Epithelial cell of proximal tubule (primary cell): ENCODE measurements at regions not wholly inside any gene's neighbourhood (a gene's known extent, or its start where the extent isn't known, plus 50 kb on each side); places are given as distances from the start of the nearest gene placed in this dataset.

Source experiments
- DNase-seq: peaks from one replicate; pipeline ENCODE4 v3.0.0-alpha.2; 2011; ENCODE audit warnings: low read depth
- H3K4me3 ChIP-seq: 2 replicates; pipeline ENCODE4 v1.5.1; 2011; ENCODE audit warnings: low read depth, mild to moderate bottlenecking, low read length
- CTCF ChIP-seq: conservative IDR thresholded peaks from 2 replicates; pipeline ENCODE4 v1.5.1; 2012; ENCODE audit warnings: low read depth, mild to moderate bottlenecking, low read length

GRCh38 chr3:139770577-139770976 is 92.8 kb upstream of the NMNAT3 start:
- TF ChIP-seq CTCF = no peak
- no peak overlapping the region for H3K4me3 ChIP-seq
- no peak for DNase-seq

- DNase-seq = no peak
- TF ChIP-seq CTCF = no peak
- no peak overlapping the region for H3K4me3 ChIP-seq
Observed at GRCh38 chr3:139769796-139770195, 92.0 kb upstream of the NMNAT3 start.

GRCh38 chr3:139764936-139765335 is 87.2 kb upstream of the NMNAT3 start:
- TF ChIP-seq CTCF = no peak
- H3K4me3 ChIP-seq = no peak overlapping the region
- DNase-seq = peak; percentile 99

GRCh38 chr3:139764069-139764905 is 86.5 kb upstream of the NMNAT3 start:
- TF ChIP-seq CTCF = no peak
- no peak for DNase-seq
- H3K4me3 ChIP-seq = no peak overlapping the region

GRCh38 chr3:139762302-139762701 is 84.5 kb upstream of the NMNAT3 start:
- DNase-seq = no peak
- no peak for TF ChIP-seq CTCF
- H3K4me3 ChIP-seq = no peak overlapping the region

- DNase-seq = no peak
- no peak for TF ChIP-seq CTCF
Observed at GRCh38 chr3:139759470-139759869, 81.7 kb upstream of the NMNAT3 start.

GRCh38 chr3:139758654-139759291 is 81.0 kb upstream of the NMNAT3 start:
- peak; percentile 93 for DNase-seq

More at GRCh38 chr3:139759470-139759869, 81.7 kb upstream of the NMNAT3 start:
- H3K4me3 ChIP-seq = no peak overlapping the region

More at GRCh38 chr3:139758654-139759291, 81.0 kb upstream of the NMNAT3 start:
- no peak overlapping the region for H3K4me3 ChIP-seq
- TF ChIP-seq CTCF = no peak
